Omental fat pad (tissue), 3 donors: ENCODE measurements at regions not wholly inside any gene's neighbourhood (a gene's known extent, or its start where the extent isn't known, plus 50 kb on each side); places are given as distances from the start of the nearest gene placed in this dataset.
"Not testable (repeated sequence)": the region's sequence is repeated elsewhere in the genome, so short reads cannot be mapped to it uniquely, and the experiment has no call there.

Source experiments
- ATAC-seq: fragments of 150-250 bp; one replicate; pipeline ENCODE4 v1.9.1; 2016; ENCODE audit warnings: mild to moderate bottlenecking, moderate library complexity; ENCODE audit not compliant: low FRiP score
- DNase-seq: peaks from one replicate; pipeline ENCODE4 v3.0.0-alpha.2; 2019; ENCODE audit warnings: low spot score
- CTCF ChIP-seq, 3 donors: fragments of 450-650 bp; IDR thresholded peaks; one replicate each; pipeline ENCODE4 v1.5.1; 2016 to 2017; ENCODE audit warnings: antibody characterized with exemption in 3 of 3, mild to moderate bottlenecking in 3 of 3, moderate library complexity in 2 of 3

GRCh38 chr12:86387591-86388145, 131.5 kb upstream of the MGAT4C start:
- TF ChIP-seq CTCF (IDR thresholded peaks at IDR 0.05), result no peak
- DNase-seq (no peak), ATAC-seq (no peak)

- DNase-seq, ATAC-seq: not testable (repeated sequence)
Measured at GRCh38 chr12:86383759-86384158, 127.6 kb upstream of the MGAT4C start.

DNA sequence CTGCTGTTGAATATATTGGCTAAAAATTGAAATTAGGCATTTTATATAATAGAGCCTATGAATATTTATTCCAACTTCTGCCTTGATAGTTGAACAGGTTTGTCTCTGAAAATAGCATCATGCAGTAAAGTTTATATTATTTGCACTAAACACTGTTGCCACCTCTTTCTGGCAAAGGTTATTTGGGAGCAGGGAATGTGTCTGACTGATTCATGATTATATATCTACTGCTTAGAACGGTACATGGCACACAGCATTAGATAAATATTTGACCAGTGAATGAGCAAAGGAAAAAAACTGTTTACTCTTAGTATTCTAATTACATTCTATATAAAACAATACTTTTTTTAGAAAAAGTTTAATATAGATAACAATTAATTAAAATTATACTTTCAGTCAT, 123.1 kb upstream of the MGAT4C start:
- no peak for ATAC-seq
- no peak for DNase-seq
- TF ChIP-seq CTCF (IDR thresholded peaks at IDR 0.05), result no peak

GRCh38 chr12:86376052-86376451, 119.9 kb upstream of the MGAT4C start:
- no peak for TF ChIP-seq CTCF (IDR thresholded peaks at IDR 0.05)
- no peak for ATAC-seq
- DNase-seq, result no peak

DNA sequence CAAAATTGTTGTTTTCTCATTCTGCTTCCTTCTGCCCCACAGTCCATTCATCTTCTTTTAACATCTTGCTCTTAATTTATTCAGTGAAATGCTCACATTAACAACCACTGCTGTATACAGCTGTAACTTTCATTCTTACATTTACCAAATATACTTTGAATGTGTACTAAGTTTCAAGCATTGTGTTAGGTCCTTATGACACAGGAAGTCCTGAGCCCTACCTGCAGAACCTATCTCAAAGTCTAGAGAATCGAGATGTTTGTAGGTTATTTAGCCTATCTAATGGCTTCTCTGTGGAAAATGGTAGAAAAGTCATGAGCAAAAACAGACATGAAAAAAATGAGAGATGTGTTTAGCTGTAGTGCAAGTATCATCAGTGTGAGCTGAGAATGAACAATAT, 117.6 kb upstream of the MGAT4C start:
- ATAC-seq (no peak), DNase-seq (no peak)
- TF ChIP-seq CTCF (IDR thresholded peaks at IDR 0.05), result no peak

DNA sequence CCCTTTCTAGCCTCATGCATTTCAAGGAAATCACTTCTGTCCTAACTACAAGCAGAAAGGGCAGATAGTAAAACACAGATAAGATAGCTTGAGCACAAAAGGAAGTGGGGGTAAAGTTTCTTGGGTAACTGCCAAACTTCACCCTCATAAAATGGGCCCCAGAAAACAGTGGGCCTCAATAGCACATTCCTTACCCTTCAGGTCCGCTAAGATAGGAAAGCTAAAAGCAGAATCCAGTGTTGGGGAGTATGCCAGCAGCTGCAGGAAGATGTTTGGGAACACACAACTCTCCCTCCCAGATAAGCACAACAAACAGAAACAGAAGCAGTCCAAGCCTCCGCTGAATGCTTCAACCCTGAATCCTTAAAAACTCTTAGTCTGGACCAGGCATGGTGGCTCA, 110.9 kb upstream of the MGAT4C start:
- no peak for ATAC-seq
- no peak for TF ChIP-seq CTCF (IDR thresholded peaks at IDR 0.05)

GRCh38 chr12:86349196-86349595, 93.0 kb upstream of the MGAT4C start:
- TF ChIP-seq CTCF (IDR thresholded peaks at IDR 0.05), result no peak
- DNase-seq (no peak), ATAC-seq (no peak)

More for the DNA sequence above, 110.9 kb upstream of the MGAT4C start:
- no peak for DNase-seq
